SK-N-SH treated with all-trans-retinoic acid at 6 μM for 48 hours (cell line): ENCODE measurements at regions not wholly inside any gene's neighbourhood (a gene's known extent, or its start where the extent isn't known, plus 50 kb on each side); places are given as distances from the start of the nearest gene placed in this dataset.
"Not testable (repeated sequence)": the region's sequence is repeated elsewhere in the genome, so short reads cannot be mapped to it uniquely, and the experiment has no call there.

Experiments
- BACH2 ChIP-seq: fragments of 250-450 bp; sonication (Bioruptor Pico); IDR thresholded peaks from 2 replicates; pipeline ENCODE4 v1.9.0; 2021; ENCODE audit warnings: mild to moderate bottlenecking, borderline replicate concordance
- CSDC2 ChIP-seq: fragments of 250-450 bp; sonication (Bioruptor Pico); IDR thresholded peaks from 2 replicates; pipeline ENCODE4 v1.5.0; 2020; ENCODE audit warnings: mild to moderate bottlenecking, moderate library complexity
- ESRRG ChIP-seq: fragments of 250-450 bp; sonication (Bioruptor Pico); IDR thresholded peaks from 2 replicates; pipeline ENCODE4 v1.6.1; 2021; ENCODE audit warnings: mild to moderate bottlenecking
- RARB ChIP-seq: fragments of 250-450 bp; sonication (Bioruptor Pico); IDR thresholded peaks from 2 replicates; pipeline ENCODE4 v1.8.0; 2021; ENCODE audit warnings: mild to moderate bottlenecking, moderate library complexity
- SNAI2 ChIP-seq: fragments of 250-450 bp; sonication (Bioruptor Pico); IDR thresholded peaks from 2 replicates; pipeline ENCODE4 v1.5.0; 2020; ENCODE audit warnings: mild to moderate bottlenecking, moderate library complexity
- TOX ChIP-seq: fragments of 250-450 bp; sonication (Bioruptor Pico); IDR thresholded peaks from 2 replicates; pipeline ENCODE4 v1.8.0; 2021; ENCODE audit warnings: mild to moderate bottlenecking, moderate library complexity, borderline replicate concordance
- ZFP3 ChIP-seq: fragments of 250-450 bp; sonication (Bioruptor Pico); IDR thresholded peaks from 2 replicates; pipeline ENCODE4 v1.5.0; 2020; ENCODE audit warnings: mild to moderate bottlenecking, moderate library complexity
- ZFP30 ChIP-seq: fragments of 450-650 bp; formaldehyde crosslinking; IDR thresholded peaks from 2 replicates; pipeline ENCODE4 v1.5.0; 2022; ENCODE audit warnings: mild to moderate bottlenecking, moderate library complexity
- ZNF8 ChIP-seq: fragments of 450-650 bp; formaldehyde crosslinking; IDR thresholded peaks from 2 replicates; pipeline ENCODE4 v1.5.0; 2020; ENCODE audit warnings: mild to moderate bottlenecking, moderate library complexity
- TF ChIP-seq, protein P1 (sequence below): fragments of 250-450 bp; sonication (Bioruptor Pico); IDR thresholded peaks from 2 replicates; pipeline ENCODE4 v1.8.0; 2020; ENCODE audit warnings: mild to moderate bottlenecking, moderate library complexity, borderline replicate concordance

- not testable (repeated sequence) for TF ChIP-seq SNAI2 (CRISPR knock-in tag); TOX (CRISPR knock-in tag); CSDC2 (CRISPR knock-in tag); RARB (CRISPR knock-in tag); ZFP3 (CRISPR knock-in tag); ZNF8; ZFP30 (CRISPR knock-in tag); BACH2 (CRISPR knock-in tag); ESRRG (CRISPR knock-in tag)
- TF ChIP-seq, protein P1, sequence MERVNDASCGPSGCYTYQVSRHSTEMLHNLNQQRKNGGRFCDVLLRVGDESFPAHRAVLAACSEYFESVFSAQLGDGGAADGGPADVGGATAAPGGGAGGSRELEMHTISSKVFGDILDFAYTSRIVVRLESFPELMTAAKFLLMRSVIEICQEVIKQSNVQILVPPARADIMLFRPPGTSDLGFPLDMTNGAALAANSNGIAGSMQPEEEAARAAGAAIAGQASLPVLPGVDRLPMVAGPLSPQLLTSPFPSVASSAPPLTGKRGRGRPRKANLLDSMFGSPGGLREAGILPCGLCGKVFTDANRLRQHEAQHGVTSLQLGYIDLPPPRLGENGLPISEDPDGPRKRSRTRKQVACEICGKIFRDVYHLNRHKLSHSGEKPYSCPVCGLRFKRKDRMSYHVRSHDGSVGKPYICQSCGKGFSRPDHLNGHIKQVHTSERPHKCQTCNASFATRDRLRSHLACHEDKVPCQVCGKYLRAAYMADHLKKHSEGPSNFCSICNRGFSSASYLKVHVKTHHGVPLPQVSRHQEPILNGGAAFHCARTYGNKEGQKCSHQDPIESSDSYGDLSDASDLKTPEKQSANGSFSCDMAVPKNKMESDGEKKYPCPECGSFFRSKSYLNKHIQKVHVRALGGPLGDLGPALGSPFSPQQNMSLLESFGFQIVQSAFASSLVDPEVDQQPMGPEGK (CRISPR knock-in tag) = not testable (repeated sequence)
Measured at GRCh38 chr10:78606766-78607165, 462.0 kb upstream of the ZMIZ1 start.
